NT2/D1 (cell line): ENCODE measurements at regions not wholly inside any gene's neighbourhood (a gene's known extent, or its start where the extent isn't known, plus 50 kb on each side); places are given as distances from the start of the nearest gene placed in this dataset.

Source experiments
- DNase-seq: peaks from one replicate; pipeline ENCODE4 v3.0.0-alpha.2; 2011; ENCODE audit warnings: low read depth, low spot score
- H3K27me3 ChIP-seq: 2 replicates; pipeline ENCODE4 v1.6.0; 2011; ENCODE audit warnings: mild to moderate bottlenecking; ENCODE audit not compliant: insufficient read length, insufficient read depth
- H3K36me3 ChIP-seq: 2 replicates; pipeline ENCODE4 v1.6.1; 2011; ENCODE audit warnings: mild to moderate bottlenecking, low read length, mixed read lengths; ENCODE audit not compliant: insufficient read depth, insufficient read length
- H3K4me1 ChIP-seq: 2 replicates; pipeline ENCODE4 v1.5.1; 2011; ENCODE audit not compliant: insufficient read depth, insufficient read length
- H3K4me3 ChIP-seq: 2 replicates; pipeline ENCODE4 v1.5.1; 2011; ENCODE audit warnings: low read depth; ENCODE audit not compliant: insufficient read length
- H3K9ac ChIP-seq: 2 replicates; pipeline ENCODE4 v1.6.0; 2011; ENCODE audit warnings: low read depth; ENCODE audit not compliant: insufficient read length
- H3K9me3 ChIP-seq: 2 replicates; pipeline ENCODE4 v1.5.1; 2011; ENCODE audit warnings: mild to moderate bottlenecking, low read length; ENCODE audit not compliant: insufficient read depth
- SUZ12 ChIP-seq: IDR thresholded peaks from 2 replicates; pipeline ENCODE4 v1.6.1; 2011; ENCODE audit not compliant: insufficient read length, insufficient read depth; ENCODE audit errors: extremely low read depth
- YY1 ChIP-seq: IDR thresholded peaks from 2 replicates; pipeline ENCODE4 v1.6.1; 2011; ENCODE audit not compliant: insufficient read length, insufficient read depth
- ZNF274 ChIP-seq: IDR thresholded peaks from 2 replicates; pipeline ENCODE4 v1.6.1; 2011; ENCODE audit warnings: mild to moderate bottlenecking, low read depth, low read length

DNA sequence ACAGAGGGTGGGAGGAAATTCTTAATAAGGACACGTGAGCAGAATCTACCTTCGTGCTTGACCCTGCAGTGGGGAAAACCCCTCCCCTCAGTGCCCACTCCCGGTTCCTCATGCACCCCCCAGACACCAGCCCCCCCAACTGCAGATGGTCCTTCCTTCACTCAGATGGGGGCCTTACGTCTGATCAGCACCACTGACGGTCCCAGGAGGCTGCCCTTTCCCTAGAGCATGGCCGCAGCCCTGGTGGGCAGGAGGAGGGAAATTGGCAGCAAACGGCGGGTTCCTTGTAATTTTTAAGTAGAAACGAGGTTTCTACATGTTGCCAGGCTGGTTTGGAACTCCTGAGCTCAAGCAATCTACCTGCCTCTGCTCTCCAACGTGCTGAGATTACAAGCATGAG is 477.7 kb downstream of the TBC1D22A start:
- no peaks in the 10 kb centered on the region; the same call in 1 of the 2 replicates for H3K9me3 ChIP-seq
- no peaks in the 10 kb centered on the region for H3K27me3 ChIP-seq
- no peaks in the 10 kb centered on the region for H3K4me1 ChIP-seq
- DNase-seq, result no peak
- H3K4me3 ChIP-seq, result no peak overlapping the region
- no peaks in the 10 kb centered on the region for H3K36me3 ChIP-seq
- no peak overlapping the region for H3K9ac ChIP-seq
- TF ChIP-seq SUZ12, result no peak
- TF ChIP-seq YY1, result no peak
- TF ChIP-seq ZNF274, result no peak

DNA sequence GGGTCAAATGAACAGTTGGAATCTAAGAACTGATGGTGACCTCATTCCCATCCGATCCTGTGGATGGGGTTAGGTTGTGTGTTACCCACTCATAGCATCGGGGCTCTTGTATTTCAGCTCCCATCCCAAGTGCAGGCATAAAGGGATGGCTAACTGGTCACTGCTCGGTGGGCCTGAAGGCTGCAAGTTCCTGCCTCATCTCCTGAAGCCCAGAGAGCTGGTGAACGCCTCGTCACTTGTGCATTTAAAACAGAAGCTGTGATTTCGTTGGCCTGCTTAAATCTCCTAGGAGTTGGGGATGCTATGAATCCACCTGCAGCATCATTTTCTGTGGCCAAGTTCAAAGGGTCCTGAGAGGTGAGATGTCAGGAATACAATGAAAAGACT is 477.0 kb downstream of the TBC1D22A start:
- no peaks in the 10 kb centered on the region for H3K27me3 ChIP-seq
- TF ChIP-seq SUZ12 (no peak), ZNF274 (no peak), YY1 (no peak)
- no peak overlapping the region for H3K4me3 ChIP-seq
- H3K36me3 ChIP-seq, result no peaks in the 10 kb centered on the region
- H3K4me1 ChIP-seq, result no peaks in the 10 kb centered on the region
- H3K9me3 ChIP-seq, result no peaks in the 10 kb centered on the region; the same call in 1 of the 2 replicates
- no peak for DNase-seq
- no peak overlapping the region for H3K9ac ChIP-seq

DNA sequence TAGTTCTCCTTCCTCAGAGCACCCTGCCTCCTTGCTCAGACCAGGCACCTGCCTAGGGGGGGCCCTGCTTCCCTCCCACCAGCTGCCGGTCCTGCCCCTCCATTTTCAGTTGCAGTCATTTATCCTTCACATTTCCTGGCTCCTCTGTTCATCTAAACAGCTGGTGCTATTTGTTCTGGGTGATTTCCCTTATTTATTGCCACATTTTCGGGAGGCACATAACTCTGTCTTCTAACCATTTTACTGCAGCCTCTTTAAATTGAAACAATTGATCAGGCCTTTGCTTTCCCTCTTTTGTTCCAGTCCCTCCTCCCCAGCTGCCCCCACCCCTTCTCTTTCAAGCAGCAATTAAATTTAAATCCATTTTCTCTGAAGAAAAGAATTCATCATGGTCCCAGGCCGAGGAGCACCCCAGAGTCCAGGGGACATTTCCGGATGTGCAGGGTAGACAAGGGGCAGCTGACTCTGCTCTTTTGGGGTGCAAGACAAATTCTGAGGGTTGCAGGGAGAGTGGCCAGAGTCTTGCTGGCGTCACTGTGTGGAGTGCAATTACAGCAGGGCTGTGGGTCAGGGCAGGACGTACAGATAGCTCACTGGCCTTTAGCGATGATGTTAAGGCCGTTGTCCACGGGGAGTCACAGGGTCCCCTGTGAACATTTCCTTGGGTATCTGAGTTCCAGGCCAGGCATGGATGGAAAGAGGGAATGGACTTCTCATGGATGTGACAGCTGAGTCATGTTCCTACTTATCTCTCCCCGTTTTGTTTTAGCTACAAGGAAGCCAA is 476.4 kb downstream of the TBC1D22A start:
- H3K9ac ChIP-seq, result no peak overlapping the region
- no peaks in the 10 kb centered on the region for H3K27me3 ChIP-seq
- no peak for DNase-seq
- no peaks in the 10 kb centered on the region for H3K4me1 ChIP-seq
- H3K9me3 ChIP-seq, result peaks cover 2% of the 10 kb centered on the region; the same call in 1 of the 2 replicates
- H3K4me3 ChIP-seq, result no peak overlapping the region
- TF ChIP-seq ZNF274 (no peak), YY1 (no peak), SUZ12 (no peak)
- no peaks in the 10 kb centered on the region for H3K36me3 ChIP-seq

DNA sequence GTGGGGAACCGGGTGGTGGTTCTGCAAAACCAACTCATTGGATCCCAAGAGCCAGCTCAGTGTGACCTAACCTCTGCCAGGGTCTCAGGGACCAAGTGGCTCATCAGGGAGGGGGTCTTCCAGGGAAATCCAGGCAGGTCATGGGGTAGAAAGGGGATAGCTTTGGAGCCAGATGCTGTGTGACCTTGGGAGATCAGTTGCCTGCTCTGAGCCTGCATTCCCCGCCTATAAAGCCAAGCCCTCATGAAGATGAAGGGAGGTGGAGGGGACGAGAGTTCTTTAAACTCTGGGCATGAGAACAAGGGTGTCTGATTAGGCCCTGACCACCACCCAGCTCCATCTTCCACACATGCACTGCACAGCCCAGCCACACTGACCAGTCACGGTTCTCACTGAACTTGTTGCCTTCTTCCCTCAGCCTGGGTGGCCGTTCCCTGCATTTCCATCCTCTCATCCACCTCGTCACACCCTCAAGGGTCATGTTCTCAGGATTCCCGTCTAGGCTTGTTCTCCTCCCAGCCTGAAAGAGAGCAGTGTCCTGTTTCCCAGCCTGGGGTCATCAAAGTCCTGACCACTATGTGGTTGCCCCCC is 475.5 kb downstream of the TBC1D22A start:
- H3K36me3 ChIP-seq, result no peaks in the 10 kb centered on the region
- no peak for TF ChIP-seq YY1
- no peaks in the 10 kb centered on the region for H3K4me1 ChIP-seq
- H3K9ac ChIP-seq, result no peak overlapping the region
- DNase-seq, result no peak
- no peak overlapping the region for H3K4me3 ChIP-seq
- H3K27me3 ChIP-seq, result no peaks in the 10 kb centered on the region
- peaks cover 10% of the 10 kb centered on the region; the same call in 1 of the 2 replicates for H3K9me3 ChIP-seq

DNA sequence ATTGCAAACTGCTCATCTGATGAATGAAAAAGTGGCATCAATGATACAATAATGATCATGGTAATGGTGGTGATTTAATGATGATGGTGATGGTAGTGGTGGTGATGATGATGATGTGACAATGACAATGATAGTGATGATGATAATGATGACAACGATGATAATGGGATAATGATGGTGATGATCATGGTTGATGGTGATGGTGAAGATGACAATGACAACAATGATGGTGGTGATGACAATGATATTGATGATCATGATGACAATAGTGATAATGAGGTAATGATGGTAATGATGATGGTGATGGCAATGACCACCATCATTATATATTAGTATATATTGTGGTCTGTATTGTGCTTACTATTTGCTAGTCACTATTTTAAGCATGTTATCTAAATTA is 474.3 kb downstream of the TBC1D22A start:
- TF ChIP-seq ZNF274 (no peak), YY1 (no peak), SUZ12 (no peak)
- H3K9ac ChIP-seq, result no peak overlapping the region
- no peak overlapping the region for H3K4me3 ChIP-seq
- H3K4me1 ChIP-seq, result no peaks in the 10 kb centered on the region
- peaks cover 17% of the 10 kb centered on the region; the same call in 1 of the 2 replicates for H3K9me3 ChIP-seq
- DNase-seq, result no peak
- no peaks in the 10 kb centered on the region for H3K27me3 ChIP-seq
- no peaks in the 10 kb centered on the region for H3K36me3 ChIP-seq

DNA sequence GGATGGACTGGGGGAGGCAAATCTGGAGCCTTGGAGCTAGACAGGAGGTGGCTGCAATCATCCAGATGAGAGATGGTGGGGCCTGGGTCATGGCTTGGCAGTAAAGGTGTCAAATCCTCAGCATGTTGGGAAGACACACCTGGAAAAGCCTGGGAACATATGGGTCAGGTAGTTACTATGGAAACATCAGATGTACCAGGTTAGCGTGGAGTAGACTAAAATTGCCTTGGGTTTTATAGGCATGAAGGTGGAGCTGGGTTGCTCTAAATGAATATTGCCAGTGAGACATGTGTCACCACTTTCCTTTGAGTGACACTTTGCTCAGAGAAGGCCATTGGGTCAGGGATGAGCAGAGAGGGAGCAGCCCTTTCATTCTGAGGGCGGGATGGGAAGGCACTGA is 473.7 kb downstream of the TBC1D22A start:
- no peaks in the 10 kb centered on the region for H3K36me3 ChIP-seq
- H3K27me3 ChIP-seq, result no peaks in the 10 kb centered on the region
- H3K4me1 ChIP-seq, result no peaks in the 10 kb centered on the region
- H3K9me3 ChIP-seq, result peaks cover 17% of the 10 kb centered on the region; the same call in 1 of the 2 replicates
- DNase-seq, result no peak
- TF ChIP-seq YY1 (no peak), SUZ12 (no peak), ZNF274 (no peak)
- no peak overlapping the region for H3K4me3 ChIP-seq
- no peak overlapping the region for H3K9ac ChIP-seq
